Activated CD4-positive, alpha-beta memory T cell treated with anti-CD3 and anti-CD28 coated beads for 36 hours (primary cell): ENCODE measurements at regions not wholly inside any gene's neighbourhood (a gene's known extent, or its start where the extent isn't known, plus 50 kb on each side); places are given as distances from the start of the nearest gene placed in this dataset.

ENCODE experiments used
- CTCF ChIA-PET: fragments of 350-600 bp; sonication (Branson Sonifier 250); formaldehyde crosslinking; loops from one replicate; lab custom pipeline; 2021; ENCODE audit warnings: antibody characterized with exemption, inconsistent platforms; lab: Charles Lee
- POLR2A ChIA-PET: fragments of 350-600 bp; sonication (Branson Sonifier 250); formaldehyde crosslinking; loops from one replicate; lab custom pipeline; 2021; ENCODE audit warnings: antibody characterized with exemption; lab: Charles Lee
- DNase-seq: peaks from one replicate; pipeline ENCODE4 v3.0.0-alpha.2; 2020
- H3K27ac Mint-ChIP-seq: one replicate; pipeline ENCODE4 v1.8.0; 2021; ENCODE audit warnings: mixed read lengths
- H3K27me3 Mint-ChIP-seq: one replicate; pipeline ENCODE4 v1.8.0; 2021; ENCODE audit warnings: mixed read lengths
- H3K36me3 Mint-ChIP-seq: one replicate; pipeline ENCODE4 v1.8.0; 2021; ENCODE audit warnings: mixed read lengths
- H3K4me1 Mint-ChIP-seq: one replicate; pipeline ENCODE4 v1.8.0; 2021; ENCODE audit warnings: low read depth, mixed read lengths
- H3K4me3 Mint-ChIP-seq: one replicate; pipeline ENCODE4 v1.8.0; 2021; ENCODE audit warnings: mild to moderate bottlenecking, mixed read lengths
- H3K9me3 Mint-ChIP-seq: one replicate; pipeline ENCODE4 v1.8.0; 2021; ENCODE audit warnings: mixed read lengths
- intact Hi-C: fragments of 100-400 bp; cut with micrococcal nuclease; formaldehyde crosslinking; loops from one replicate; pipeline ENCODE4 v1.15.1; 2023

GRCh38 chr10:44853796-44854195 lies 57.3 kb upstream of the TMEM72 start:
- Mint-ChIP-seq H3K27me3 (no peaks in the 10 kb centered on the region), H3K9me3 (no peaks in the 10 kb centered on the region), H3K4me3 (no peak overlapping the region), H3K4me1 (no peaks in the 10 kb centered on the region), H3K36me3 (no peaks in the 10 kb centered on the region), H3K27ac (no peak overlapping the region)
- intact Hi-C loops, result no loop called here
- ChIA-PET POLR2A (no interaction called here), CTCF (interaction anchor here (0.9 kb wide), 1 partner anchor 11 kb away, joined by 4 read pairs; no protein-coding TSS in a partner anchor)
- DNase-seq, result no peak

GRCh38 chr10:44854693-44855350 lies 56.3 kb upstream of the TMEM72 start:
- Mint-ChIP-seq H3K27ac (no peak overlapping the region), H3K9me3 (no peaks in the 10 kb centered on the region), H3K4me1 (no peaks in the 10 kb centered on the region), H3K36me3 (no peaks in the 10 kb centered on the region), H3K27me3 (no peaks in the 10 kb centered on the region), H3K4me3 (no peak overlapping the region)
- ChIA-PET POLR2A (no interaction called here), CTCF (interaction anchor here (1.1 kb wide), 1 partner anchor 10 kb away, joined by 3 read pairs; no protein-coding TSS in a partner anchor)
- intact Hi-C loops, result no loop called here
- DNase-seq, result no peak

- Mint-ChIP-seq H3K4me3 (no peak overlapping the region), H3K36me3 (no peaks in the 10 kb centered on the region), H3K9me3 (no peaks in the 10 kb centered on the region), H3K4me1 (no peaks in the 10 kb centered on the region), H3K27ac (no peak overlapping the region), H3K27me3 (no peaks in the 10 kb centered on the region)
- no peak for DNase-seq
- ChIA-PET CTCF (interaction anchor here (0.8 to 3.3 kb wide), 7 partner anchors 8 to 1194 kb away, joined by 3 to 17 read pairs (median 5); no protein-coding TSS in a partner anchor), POLR2A (no interaction called here)
- intact Hi-C loops, result no loop called here
Observed at GRCh38 chr10:44856696-44857095, 54.4 kb upstream of the TMEM72 start.

DNA sequence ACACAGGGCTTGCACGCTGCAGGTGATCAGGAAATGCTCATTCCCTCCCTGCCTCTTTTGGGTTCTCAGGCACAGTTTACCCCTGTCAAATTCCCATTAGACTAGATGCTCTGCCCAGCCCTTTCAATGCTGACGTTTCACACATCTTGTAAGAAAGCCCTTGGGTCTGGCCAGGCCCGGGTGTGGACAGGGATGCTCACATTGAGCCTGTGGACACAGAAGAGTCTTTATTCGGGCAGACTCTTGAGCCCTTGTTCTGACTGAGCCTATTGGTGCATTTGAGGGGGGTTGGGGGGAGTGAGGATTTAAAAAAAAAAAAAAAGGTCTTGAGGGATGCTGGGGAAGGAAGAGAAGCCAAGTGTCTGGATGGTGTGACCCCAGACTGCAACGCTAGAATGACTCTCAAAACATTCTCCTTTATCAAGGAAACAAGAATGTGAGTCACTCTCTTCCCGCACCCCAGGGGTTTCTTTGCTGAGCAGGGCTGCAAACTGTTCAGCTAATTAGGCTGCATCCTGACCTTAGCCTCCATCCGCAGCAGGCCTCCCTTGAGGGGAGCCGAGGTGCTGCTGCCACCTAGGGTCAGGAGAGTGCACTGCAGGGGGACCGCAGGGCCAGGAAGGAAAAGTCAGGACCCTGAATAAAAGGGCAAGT lies 53.6 kb upstream of the TMEM72 start:
- POLR2A ChIA-PET, result no interaction called here
- H3K27ac Mint-ChIP-seq, result no peak overlapping the region
- H3K4me3 Mint-ChIP-seq, result no peak overlapping the region
- DNase-seq, result peak; percentile 71
- intact Hi-C loops, result no loop called here
- CTCF ChIA-PET, result interaction anchor here (0.8 to 3.3 kb wide), 11 partner anchors 10 to 1195 kb away, joined by 3 to 17 read pairs (median 5); no protein-coding TSS in a partner anchor
- no peaks in the 10 kb centered on the region for H3K36me3 Mint-ChIP-seq
- H3K9me3 Mint-ChIP-seq, result no peaks in the 10 kb centered on the region
- H3K27me3 Mint-ChIP-seq, result peaks cover 3% of the 10 kb centered on the region
- no peaks in the 10 kb centered on the region for H3K4me1 Mint-ChIP-seq

GRCh38 chr10:44858017-44858371 lies 53.1 kb upstream of the TMEM72 start:
- Mint-ChIP-seq H3K36me3 (no peaks in the 10 kb centered on the region), H3K9me3 (no peaks in the 10 kb centered on the region), H3K27me3 (peaks cover 4% of the 10 kb centered on the region), H3K27ac (no peak overlapping the region), H3K4me3 (no peak overlapping the region), H3K4me1 (no peaks in the 10 kb centered on the region)
- DNase-seq, result no peak
- ChIA-PET POLR2A (no interaction called here), CTCF (interaction anchor here (0.6 to 3.3 kb wide), 11 partner anchors 10 to 1185 kb away, joined by 3 to 17 read pairs (median 5); no protein-coding TSS in a partner anchor)
- intact Hi-C loops, result no loop called here

GRCh38 chr10:44858988-44859387 lies 52.1 kb upstream of the TMEM72 start:
- no peaks in the 10 kb centered on the region for H3K9me3 Mint-ChIP-seq
- H3K4me3 Mint-ChIP-seq, result no peak overlapping the region
- H3K4me1 Mint-ChIP-seq, result peaks cover 4% of the 10 kb centered on the region
- intact Hi-C loops, result no loop called here
- ChIA-PET POLR2A (no interaction called here), CTCF (interaction anchor here (0.6 to 2.5 kb wide), 7 partner anchors 9 to 1186 kb away, joined by 3 to 16 read pairs (median 4); no protein-coding TSS in a partner anchor)
- H3K27ac Mint-ChIP-seq, result no peak overlapping the region
- no peak for DNase-seq
- H3K27me3 Mint-ChIP-seq, result peaks cover 9% of the 10 kb centered on the region
- no peaks in the 10 kb centered on the region for H3K36me3 Mint-ChIP-seq

DNA sequence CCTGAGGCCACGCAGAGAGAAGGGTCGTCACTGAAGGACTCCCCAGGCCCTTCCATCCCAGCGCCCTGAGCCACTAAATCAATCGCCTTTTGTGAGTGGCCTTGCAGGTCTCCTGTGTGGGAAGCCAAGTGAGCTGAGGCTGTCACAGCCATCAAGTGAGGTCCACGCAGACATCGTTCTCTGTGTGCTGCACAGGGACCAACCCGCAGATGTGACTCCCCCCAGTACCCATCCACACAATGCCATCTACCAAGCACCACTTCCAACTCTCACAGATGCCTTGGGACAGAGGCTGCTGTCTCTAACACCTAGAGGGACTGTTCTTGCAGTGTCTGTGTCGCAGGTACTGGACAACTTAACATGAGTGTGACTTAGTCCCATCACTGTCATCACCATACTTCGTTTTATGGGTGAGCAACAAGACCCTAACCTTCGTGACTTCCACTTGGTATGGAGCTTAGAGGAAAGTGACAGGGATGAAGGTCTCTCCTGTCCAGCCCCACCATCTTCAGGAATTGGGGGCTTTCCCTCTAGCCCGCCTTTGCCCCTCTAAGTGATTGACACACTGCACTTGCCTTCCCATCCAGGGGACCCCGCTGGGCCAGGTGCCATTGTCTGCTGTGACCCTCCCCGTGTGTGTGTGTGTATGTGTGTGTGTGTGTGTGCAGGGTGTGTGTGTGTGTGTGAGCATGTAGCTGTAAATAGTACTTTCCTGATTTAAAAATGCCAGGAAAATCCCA lies 51.4 kb upstream of the TMEM72 start:
- Mint-ChIP-seq H3K36me3 (no peaks in the 10 kb centered on the region), H3K9me3 (no peaks in the 10 kb centered on the region), H3K27me3 (peaks cover 15% of the 10 kb centered on the region), H3K4me1 (peaks cover 5% of the 10 kb centered on the region), H3K4me3 (no peak overlapping the region), H3K27ac (no peak overlapping the region)
- intact Hi-C loops, result loop anchor here (10.0 kb wide), 1 partner anchor 475 kb away; the partner anchor contains the start of gene CXCL12
- no peak for DNase-seq
- ChIA-PET CTCF (interaction anchor here (0.9 to 2.5 kb wide), 3 partner anchors 10 to 1187 kb away, joined by 3 to 16 read pairs (median 8); no protein-coding TSS in a partner anchor), POLR2A (no interaction called here)

GRCh38 chr10:44860811-44861736 lies 50.1 kb upstream of the TMEM72 start:
- no peak overlapping the region for H3K27ac Mint-ChIP-seq
- H3K4me1 Mint-ChIP-seq, result peaks cover 7% of the 10 kb centered on the region
- ChIA-PET POLR2A (interaction anchor here (0.5 kb wide), 1 partner anchor 97 kb away, joined by 3 read pairs; no protein-coding TSS in a partner anchor), CTCF (interaction anchor here (1.0 kb wide), 1 partner anchor 1190 kb away, joined by 3 read pairs; no protein-coding TSS in a partner anchor)
- H3K9me3 Mint-ChIP-seq, result no peaks in the 10 kb centered on the region
- no peak overlapping the region for H3K4me3 Mint-ChIP-seq
- H3K36me3 Mint-ChIP-seq, result no peaks in the 10 kb centered on the region
- no peak for DNase-seq
- intact Hi-C loops, result loop anchor here (10.0 kb wide), 1 partner anchor 476 kb away; the partner anchor contains the start of gene CXCL12
- peaks cover 26% of the 10 kb centered on the region for H3K27me3 Mint-ChIP-seq
